ENCODE measurements at regions not wholly inside any gene's neighbourhood (a gene's known extent, or its start where the extent isn't known, plus 50 kb on each side); places are given as distances from the start of the nearest gene placed in this dataset.

GRCh38 chr7:125663961-125664360 is 734.3 kb upstream of the POT1 start:
- Histone ChIP-seq H3K4me3 (ENCODE audit: low read length) (no peak overlapping the region), H3K4me1 (ENCODE audit: control insufficient read depth, insufficient read depth, low read length) (no peaks in the 10 kb centered on the region), H3K9me3 (ENCODE audit: control insufficient read depth, low read length) (no peaks in the 10 kb centered on the region), H3K27me3 (ENCODE audit: control insufficient read depth, insufficient read depth) (no peaks in the 10 kb centered on the region), H3K27ac (ENCODE audit: low read length) (no peak overlapping the region)
- ATAC-seq (no peak), DNase-seq (no peak)
- 54% methylated on average over 3 of the region's 3 CpGs for WGBS
- intact Hi-C loops (cut with DNase I): no loop called here

DNA sequence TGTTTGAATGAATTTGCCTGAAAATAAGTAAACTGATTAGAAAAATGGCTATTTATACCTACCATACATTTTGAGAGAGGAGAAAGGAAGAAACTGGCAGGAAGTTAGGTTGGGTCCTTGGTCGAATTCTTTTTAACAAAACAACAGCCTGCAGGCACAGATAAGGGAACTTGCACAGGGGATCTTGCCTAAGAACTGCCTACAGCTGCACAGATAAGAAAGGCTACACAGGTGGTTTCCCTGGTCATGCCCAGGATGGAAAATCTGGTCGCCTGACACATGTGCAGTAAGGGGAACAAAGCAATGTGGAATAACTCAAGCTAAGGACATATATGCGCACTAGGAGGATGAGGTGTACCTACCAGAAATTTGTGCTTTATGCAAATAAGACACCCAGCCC is 732.1 kb upstream of the POT1 start:
- intact Hi-C loops (cut with DNase I): no loop called here
- Histone ChIP-seq H3K27ac (ENCODE audit: low read length) (no peak overlapping the region), H3K27me3 (ENCODE audit: control insufficient read depth, insufficient read depth) (no peaks in the 10 kb centered on the region), H3K4me3 (ENCODE audit: low read length) (no peak overlapping the region), H3K4me1 (ENCODE audit: control insufficient read depth, insufficient read depth, low read length) (no peaks in the 10 kb centered on the region), H3K9me3 (ENCODE audit: control insufficient read depth, low read length) (no peaks in the 10 kb centered on the region)
- DNase-seq (no peak), ATAC-seq (no peak)
- 44% methylated on average over 3 of the region's 3 CpGs for WGBS

DNA sequence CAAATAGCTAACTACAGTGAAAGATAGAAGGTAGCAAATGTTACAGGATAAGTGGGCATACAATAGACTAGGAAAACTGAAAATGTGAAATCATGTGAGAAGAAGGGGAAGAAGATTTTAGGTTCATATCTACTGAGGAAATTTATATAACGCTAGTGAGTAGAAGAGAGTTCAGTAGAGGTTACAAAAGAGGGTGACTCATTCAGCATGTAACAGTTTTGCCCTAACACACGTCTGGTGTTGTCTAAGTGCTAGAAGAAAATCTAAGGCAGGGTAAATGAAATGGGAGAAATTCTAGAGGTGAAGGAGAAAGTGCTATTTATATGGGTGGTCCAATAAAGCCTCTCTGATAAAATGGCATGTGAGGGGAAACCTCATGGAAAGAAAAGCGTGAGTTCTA is 731.4 kb upstream of the POT1 start:
- no peak for ATAC-seq
- intact Hi-C loops (cut with DNase I): no loop called here
- Histone ChIP-seq H3K4me3 (ENCODE audit: low read length) (no peak overlapping the region), H3K27me3 (ENCODE audit: control insufficient read depth, insufficient read depth) (no peaks in the 10 kb centered on the region), H3K9me3 (ENCODE audit: control insufficient read depth, low read length) (no peaks in the 10 kb centered on the region), H3K27ac (ENCODE audit: low read length) (no peak overlapping the region), H3K4me1 (ENCODE audit: control insufficient read depth, insufficient read depth, low read length) (no peaks in the 10 kb centered on the region)
- 56% methylated on average over 3 of the region's 3 CpGs for WGBS
- DNase-seq: no peak

GRCh38 chr7:125654076-125654475 is 724.5 kb upstream of the POT1 start:
- 66% methylated on average over 1 of the region's 1 CpG for WGBS
- H3K27ac ChIP-seq (ENCODE audit: low read length): no peak overlapping the region
- no peak overlapping the region for H3K4me3 ChIP-seq (ENCODE audit: low read length)

GRCh38 chr7:125651823-125652528 is 722.4 kb upstream of the POT1 start:
- H3K27me3 ChIP-seq (ENCODE audit: control insufficient read depth, insufficient read depth): no peaks in the 10 kb centered on the region
- no peak overlapping the region for H3K4me3 ChIP-seq (ENCODE audit: low read length)
- intact Hi-C loops (cut with DNase I): no loop called here
- no peak overlapping the region for H3K27ac ChIP-seq (ENCODE audit: low read length)
- no peak for DNase-seq
- H3K4me1 ChIP-seq (ENCODE audit: control insufficient read depth, insufficient read depth, low read length): no peaks in the 10 kb centered on the region
- no peaks in the 10 kb centered on the region for H3K9me3 ChIP-seq (ENCODE audit: control insufficient read depth, low read length)
- no peak for ATAC-seq
- WGBS: 45% methylated on average over 8 of the region's 8 CpGs

More at GRCh38 chr7:125654076-125654475, 724.5 kb upstream of the POT1 start:
- no peaks in the 10 kb centered on the region for H3K27me3 ChIP-seq (ENCODE audit: control insufficient read depth, insufficient read depth)
- DNase-seq (no peak), ATAC-seq (no peak)
- intact Hi-C loops (cut with DNase I): no loop called here
- no peaks in the 10 kb centered on the region for H3K9me3 ChIP-seq (ENCODE audit: control insufficient read depth, low read length)
- H3K4me1 ChIP-seq (ENCODE audit: control insufficient read depth, insufficient read depth, low read length): no peaks in the 10 kb centered on the region

- H3K9me3 ChIP-seq (ENCODE audit: control insufficient read depth, low read length): no peaks in the 10 kb centered on the region
- WGBS: 83% methylated on average over 1 of the region's 1 CpG
- H3K4me1 ChIP-seq (ENCODE audit: control insufficient read depth, insufficient read depth, low read length): no peaks in the 10 kb centered on the region
- no peak overlapping the region for H3K27ac ChIP-seq (ENCODE audit: low read length)
- H3K27me3 ChIP-seq (ENCODE audit: control insufficient read depth, insufficient read depth): no peaks in the 10 kb centered on the region
- intact Hi-C loops (cut with DNase I): no loop called here
- ATAC-seq: no peak
- DNase-seq: no peak
- H3K4me3 ChIP-seq (ENCODE audit: low read length): no peak overlapping the region
Observed at GRCh38 chr7:125648543-125648942, 718.9 kb upstream of the POT1 start.

- no peak for DNase-seq
- Histone ChIP-seq H3K27me3 (ENCODE audit: control insufficient read depth, insufficient read depth) (no peaks in the 10 kb centered on the region), H3K4me1 (ENCODE audit: control insufficient read depth, insufficient read depth, low read length) (no peaks in the 10 kb centered on the region), H3K27ac (ENCODE audit: low read length) (no peak overlapping the region), H3K4me3 (ENCODE audit: low read length) (no peak overlapping the region), H3K9me3 (ENCODE audit: control insufficient read depth, low read length) (no peaks in the 10 kb centered on the region)
- intact Hi-C loops (cut with DNase I): no loop called here
- ATAC-seq: no peak
- WGBS: 73% methylated on average over 4 of the region's 4 CpGs
Observed at GRCh38 chr7:125645770-125646169, 716.1 kb upstream of the POT1 start.

DNA sequence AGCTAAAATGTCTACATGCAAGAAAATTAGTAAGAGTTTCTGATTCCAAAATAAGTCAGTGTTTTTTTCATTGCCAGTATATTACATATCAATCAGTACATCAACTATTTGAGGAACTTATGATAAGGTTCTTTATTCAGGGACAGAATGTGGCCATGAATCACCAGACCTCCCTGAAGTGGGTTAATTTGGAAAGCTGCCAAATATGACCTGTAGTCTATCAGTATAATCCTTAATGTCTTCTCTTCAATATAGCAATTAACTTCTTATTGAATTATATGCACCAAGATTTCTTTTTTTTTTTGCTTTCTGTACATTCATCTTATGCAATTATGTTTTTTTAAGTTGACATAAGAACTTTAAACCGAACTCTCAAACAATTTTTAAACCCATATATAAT is 714.5 kb upstream of the POT1 start:
- H3K4me1 ChIP-seq (ENCODE audit: control insufficient read depth, insufficient read depth, low read length): no peaks in the 10 kb centered on the region
- H3K4me3 ChIP-seq (ENCODE audit: low read length): no peak overlapping the region
- intact Hi-C loops (cut with DNase I): no loop called here
- H3K27me3 ChIP-seq (ENCODE audit: control insufficient read depth, insufficient read depth): no peaks in the 10 kb centered on the region
- ATAC-seq (no peak), DNase-seq (no peak)
- H3K9me3 ChIP-seq (ENCODE audit: control insufficient read depth, low read length): no peaks in the 10 kb centered on the region
- 73% methylated on average over 1 of the region's 1 CpG for WGBS
- no peak overlapping the region for H3K27ac ChIP-seq (ENCODE audit: low read length)

GRCh38 chr7:125643302-125643701 is 713.7 kb upstream of the POT1 start:
- DNase-seq: no peak
- intact Hi-C loops (cut with DNase I): no loop called here
- no peaks in the 10 kb centered on the region for H3K27me3 ChIP-seq (ENCODE audit: control insufficient read depth, insufficient read depth)
- ATAC-seq: no peak
- H3K4me1 ChIP-seq (ENCODE audit: control insufficient read depth, insufficient read depth, low read length): no peaks in the 10 kb centered on the region
- no peak overlapping the region for H3K27ac ChIP-seq (ENCODE audit: low read length)
- H3K4me3 ChIP-seq (ENCODE audit: low read length): no peak overlapping the region
- 91% methylated on average over 7 of the region's 7 CpGs for WGBS
- H3K9me3 ChIP-seq (ENCODE audit: control insufficient read depth, low read length): no peaks in the 10 kb centered on the region

- no peaks in the 10 kb centered on the region for H3K4me1 ChIP-seq (ENCODE audit: control insufficient read depth, insufficient read depth, low read length)
- H3K27me3 ChIP-seq (ENCODE audit: control insufficient read depth, insufficient read depth): no peaks in the 10 kb centered on the region
- H3K27ac ChIP-seq (ENCODE audit: low read length): no peak overlapping the region
- intact Hi-C loops (cut with DNase I): no loop called here
- WGBS: 68% methylated on average over 3 of the region's 3 CpGs
- ATAC-seq (no peak), DNase-seq (no peak)
- no peaks in the 10 kb centered on the region for H3K9me3 ChIP-seq (ENCODE audit: control insufficient read depth, low read length)
- no peak overlapping the region for H3K4me3 ChIP-seq (ENCODE audit: low read length)
Observed at GRCh38 chr7:125641884-125642283, 712.3 kb upstream of the POT1 start.

DNA sequence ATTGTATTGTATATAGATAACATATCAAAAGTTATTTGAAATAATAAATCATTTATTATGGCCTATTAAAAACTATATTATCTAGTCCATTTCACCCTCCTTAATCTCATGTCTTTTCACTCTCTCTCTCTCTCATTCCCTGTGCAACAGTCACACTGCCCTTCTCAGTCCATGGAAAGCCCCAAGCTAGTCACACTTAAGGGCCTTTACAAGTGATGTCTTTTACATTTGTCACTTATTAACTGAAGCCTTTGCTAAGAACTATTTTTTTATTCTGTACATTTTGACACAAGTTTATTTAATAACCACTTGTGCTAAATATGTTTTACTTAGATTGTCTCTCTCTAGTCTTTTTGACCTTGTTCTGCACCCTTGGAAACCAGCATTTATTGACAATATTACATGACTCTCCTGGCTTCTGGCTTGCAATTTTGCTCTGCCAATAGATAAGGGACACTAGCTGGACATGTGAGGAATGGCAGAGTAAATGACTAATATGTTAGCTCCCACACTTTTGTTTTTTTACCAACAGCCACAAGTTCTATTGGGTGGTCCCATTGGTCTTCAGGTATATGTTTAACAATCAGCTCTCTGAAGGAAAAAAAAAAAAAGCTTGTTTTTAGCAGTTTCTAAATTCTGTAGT is 706.8 kb upstream of the POT1 start:
- intact Hi-C loops (cut with DNase I): no loop called here

DNA sequence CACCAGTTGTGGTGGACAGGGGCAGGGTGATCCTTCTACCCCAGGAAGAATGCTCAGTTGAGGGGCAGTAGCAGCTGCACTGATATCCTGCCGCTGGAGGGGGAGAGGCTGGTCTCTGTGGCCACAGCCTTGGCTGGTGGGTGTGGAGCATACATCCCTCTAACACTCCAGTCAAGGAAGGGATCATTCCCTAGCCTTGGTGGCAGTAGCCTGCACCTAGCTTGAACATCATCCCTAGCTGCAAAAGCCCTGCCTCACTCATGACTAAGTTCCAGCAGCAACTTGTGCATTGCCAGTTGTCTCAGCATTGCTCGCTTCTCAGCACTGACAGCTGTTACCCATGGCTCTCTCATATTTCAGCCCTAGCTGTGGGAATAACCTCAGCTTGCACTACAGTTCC is 688.9 kb upstream of the POT1 start:
- no peak overlapping the region for H3K4me3 ChIP-seq (ENCODE audit: low read length)

More for the DNA sequence above, 706.8 kb upstream of the POT1 start:
- no peak for ATAC-seq
- H3K27ac ChIP-seq (ENCODE audit: low read length): no peak overlapping the region
- H3K27me3 ChIP-seq (ENCODE audit: control insufficient read depth, insufficient read depth): no peaks in the 10 kb centered on the region
- no peak for DNase-seq
- H3K9me3 ChIP-seq (ENCODE audit: control insufficient read depth, low read length): no peaks in the 10 kb centered on the region
- no peaks in the 10 kb centered on the region for H3K4me1 ChIP-seq (ENCODE audit: control insufficient read depth, insufficient read depth, low read length)
- H3K4me3 ChIP-seq (ENCODE audit: low read length): no peak overlapping the region

More for the DNA sequence above, 688.9 kb upstream of the POT1 start:
- intact Hi-C loops (cut with DNase I): no loop called here
- no peak for ATAC-seq
- Histone ChIP-seq H3K27ac (ENCODE audit: low read length) (no peak overlapping the region), H3K9me3 (ENCODE audit: control insufficient read depth, low read length) (no peaks in the 10 kb centered on the region), H3K27me3 (ENCODE audit: control insufficient read depth, insufficient read depth) (no peaks in the 10 kb centered on the region), H3K4me1 (ENCODE audit: control insufficient read depth, insufficient read depth, low read length) (no peaks in the 10 kb centered on the region)
- no peak for DNase-seq
- WGBS: 96% methylated on average over 2 of the region's 2 CpGs
